ENCODE measurements at regions not wholly inside any gene's neighbourhood (a gene's known extent, or its start where the extent isn't known, plus 50 kb on each side); places are given as distances from the start of the nearest gene placed in this dataset.

DNA sequence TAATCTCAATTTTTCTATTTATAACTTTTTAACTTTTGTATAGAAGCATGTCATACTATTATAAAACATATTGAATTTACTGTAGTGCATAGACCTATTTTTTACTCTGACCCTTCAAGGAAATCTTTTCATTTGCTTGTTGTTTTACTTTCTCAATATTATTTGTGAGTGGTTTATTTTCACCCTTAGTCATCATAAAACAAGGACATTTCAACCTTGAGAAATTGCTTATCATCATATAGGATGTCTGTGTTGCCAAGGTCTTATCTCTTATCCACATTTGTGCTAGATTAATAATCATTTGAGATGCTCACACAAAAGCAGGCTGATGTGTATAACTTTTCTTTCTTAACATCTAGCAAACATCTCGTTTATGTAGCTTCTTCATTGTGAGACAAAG lies 408.6 kb upstream of the PABPC4L start:
- CTCF ChIA-PET: no interaction called here
- no peak overlapping the region for H3K4me2 ChIP-seq
- no peaks in the 10 kb centered on the region for H3K9me3 ChIP-seq
- no peak overlapping the region for H3K4me3 ChIP-seq
- no peak for TF ChIP-seq MYC (IDR thresholded peaks at IDR 0.05; ENCODE audit: borderline replicate concordance, low read length)
- TF ChIP-seq, protein P1, sequence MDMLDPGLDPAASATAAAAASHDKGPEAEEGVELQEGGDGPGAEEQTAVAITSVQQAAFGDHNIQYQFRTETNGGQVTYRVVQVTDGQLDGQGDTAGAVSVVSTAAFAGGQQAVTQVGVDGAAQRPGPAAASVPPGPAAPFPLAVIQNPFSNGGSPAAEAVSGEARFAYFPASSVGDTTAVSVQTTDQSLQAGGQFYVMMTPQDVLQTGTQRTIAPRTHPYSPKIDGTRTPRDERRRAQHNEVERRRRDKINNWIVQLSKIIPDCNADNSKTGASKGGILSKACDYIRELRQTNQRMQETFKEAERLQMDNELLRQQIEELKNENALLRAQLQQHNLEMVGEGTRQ (IDR thresholded peaks at IDR 0.05): no peak
- no peak for TF ChIP-seq RCOR1 (IDR thresholded peaks at IDR 0.05; ENCODE audit: low read depth, low read length)
- TF ChIP-seq POLR2AphosphoS2 (conservative IDR thresholded peaks at IDR 0.05; ENCODE audit: low read length): no peak
- no peak for TF ChIP-seq RFX5 (IDR thresholded peaks at IDR 0.05)
- no peak for TF ChIP-seq RARB (CRISPR knock-in tag; IDR thresholded peaks at IDR 0.05)
- no peak for TF ChIP-seq ZFP36 (IDR thresholded peaks at IDR 0.05; ENCODE audit: borderline replicate concordance, partially characterized antibody)
- no peak for TF ChIP-seq KDM5A (IDR thresholded peaks at IDR 0.05)
- no peak for TF ChIP-seq ZSCAN20 (CRISPR knock-in tag; IDR thresholded peaks at IDR 0.05)
- no peak for TF ChIP-seq CEBPB (IDR thresholded peaks at IDR 0.05)
- no peak for TF ChIP-seq ESRRA (IDR thresholded peaks at IDR 0.05; ENCODE audit: borderline replicate concordance, low read length)
- TF ChIP-seq, protein P2, sequence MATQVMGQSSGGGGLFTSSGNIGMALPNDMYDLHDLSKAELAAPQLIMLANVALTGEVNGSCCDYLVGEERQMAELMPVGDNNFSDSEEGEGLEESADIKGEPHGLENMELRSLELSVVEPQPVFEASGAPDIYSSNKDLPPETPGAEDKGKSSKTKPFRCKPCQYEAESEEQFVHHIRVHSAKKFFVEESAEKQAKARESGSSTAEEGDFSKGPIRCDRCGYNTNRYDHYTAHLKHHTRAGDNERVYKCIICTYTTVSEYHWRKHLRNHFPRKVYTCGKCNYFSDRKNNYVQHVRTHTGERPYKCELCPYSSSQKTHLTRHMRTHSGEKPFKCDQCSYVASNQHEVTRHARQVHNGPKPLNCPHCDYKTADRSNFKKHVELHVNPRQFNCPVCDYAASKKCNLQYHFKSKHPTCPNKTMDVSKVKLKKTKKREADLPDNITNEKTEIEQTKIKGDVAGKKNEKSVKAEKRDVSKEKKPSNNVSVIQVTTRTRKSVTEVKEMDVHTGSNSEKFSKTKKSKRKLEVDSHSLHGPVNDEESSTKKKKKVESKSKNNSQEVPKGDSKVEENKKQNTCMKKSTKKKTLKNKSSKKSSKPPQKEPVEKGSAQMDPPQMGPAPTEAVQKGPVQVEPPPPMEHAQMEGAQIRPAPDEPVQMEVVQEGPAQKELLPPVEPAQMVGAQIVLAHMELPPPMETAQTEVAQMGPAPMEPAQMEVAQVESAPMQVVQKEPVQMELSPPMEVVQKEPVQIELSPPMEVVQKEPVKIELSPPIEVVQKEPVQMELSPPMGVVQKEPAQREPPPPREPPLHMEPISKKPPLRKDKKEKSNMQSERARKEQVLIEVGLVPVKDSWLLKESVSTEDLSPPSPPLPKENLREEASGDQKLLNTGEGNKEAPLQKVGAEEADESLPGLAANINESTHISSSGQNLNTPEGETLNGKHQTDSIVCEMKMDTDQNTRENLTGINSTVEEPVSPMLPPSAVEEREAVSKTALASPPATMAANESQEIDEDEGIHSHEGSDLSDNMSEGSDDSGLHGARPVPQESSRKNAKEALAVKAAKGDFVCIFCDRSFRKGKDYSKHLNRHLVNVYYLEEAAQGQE (IDR thresholded peaks at IDR 0.05): no peak
- TF ChIP-seq HOXB13 (CRISPR knock-in tag; IDR thresholded peaks at IDR 0.05; ENCODE audit: low read depth): no peak
- no peak for TF ChIP-seq SMC3 (IDR thresholded peaks at IDR 0.05)
- no peak for TF ChIP-seq NFE2L2 (conservative IDR thresholded peaks at IDR 0.05; ENCODE audit: low read length)
- POLR2A ChIA-PET: no interaction called here
- DNase-seq (ENCODE audit: low read depth in 1 of 2, low spot score in 1 of 2) (no peak), FAIRE-seq (no peak), ATAC-seq (no peak)
- no peaks in the 10 kb centered on the region for H3K4me1 ChIP-seq
- WGBS (ENCODE audit: missing lambda C conversion rate): 12% methylated on average over 1 of the region's 1 CpG
- no peak overlapping the region for H3K27ac ChIP-seq

- POLR2A ChIA-PET: no interaction called here
- CTCF ChIA-PET: no interaction called here
- Histone ChIP-seq H3K4me3 (no peak overlapping the region), H3K9me3 (no peaks in the 10 kb centered on the region), H3K4me2 (no peak overlapping the region), H3K27ac (no peak overlapping the region), H3K4me1 (no peaks in the 10 kb centered on the region)
- ATAC-seq (no peak), DNase-seq (ENCODE audit: low read depth in 1 of 2, low spot score in 1 of 2) (no peak), FAIRE-seq (no peak)
- 20% methylated on average over 1 of the region's 1 CpG for WGBS (ENCODE audit: missing lambda C conversion rate)
- TF ChIP-seq MYC (IDR thresholded peaks at IDR 0.05; ENCODE audit: borderline replicate concordance, low read length) (no peak), EP300 (IDR thresholded peaks at IDR 0.05) (no peak), HES2 (IDR thresholded peaks at IDR 0.05) (no peak), FOSL2 (IDR thresholded peaks at IDR 0.05) (no peak), FOSL2 (CRISPR knock-in tag; IDR thresholded peaks at IDR 0.05) (no peak), POLR2A (IDR thresholded peaks at IDR 0.05; ENCODE audit: low read length) (no peak), NR3C1 (IDR thresholded peaks at IDR 0.05) (no peak), HDAC2 (IDR thresholded peaks at IDR 0.05) (no peak), ZFP36 (IDR thresholded peaks at IDR 0.05; ENCODE audit: borderline replicate concordance, partially characterized antibody) (no peak), CBX8 (IDR thresholded peaks at IDR 0.05) (no peak), HEYL (CRISPR knock-in tag; IDR thresholded peaks at IDR 0.05) (no peak), SREBF2 (IDR thresholded peaks at IDR 0.05) (no peak), POLR2AphosphoS2 (conservative IDR thresholded peaks at IDR 0.05; ENCODE audit: low read length) (no peak), ELK1 (IDR thresholded peaks at IDR 0.05; ENCODE audit: low read depth, low read length) (no peak)
- TF ChIP-seq, protein P1 (IDR thresholded peaks at IDR 0.05): no peak
- TF ChIP-seq, protein P3, sequence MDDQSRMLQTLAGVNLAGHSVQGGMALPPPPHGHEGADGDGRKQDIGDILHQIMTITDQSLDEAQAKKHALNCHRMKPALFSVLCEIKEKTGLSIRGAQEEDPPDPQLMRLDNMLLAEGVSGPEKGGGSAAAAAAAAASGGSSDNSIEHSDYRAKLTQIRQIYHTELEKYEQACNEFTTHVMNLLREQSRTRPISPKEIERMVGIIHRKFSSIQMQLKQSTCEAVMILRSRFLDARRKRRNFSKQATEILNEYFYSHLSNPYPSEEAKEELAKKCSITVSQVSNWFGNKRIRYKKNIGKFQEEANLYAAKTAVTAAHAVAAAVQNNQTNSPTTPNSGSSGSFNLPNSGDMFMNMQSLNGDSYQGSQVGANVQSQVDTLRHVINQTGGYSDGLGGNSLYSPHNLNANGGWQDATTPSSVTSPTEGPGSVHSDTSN (IDR thresholded peaks at IDR 0.05): no peak
These were observed 400.1 kb upstream of the PABPC4L start for GRCh38 chr4:134601706-134602105.

Data from A549 (cell line).